Hepatocyte (in vitro differentiated cells): ENCODE measurements at regions not wholly inside any gene's neighbourhood (a gene's known extent, or its start where the extent isn't known, plus 50 kb on each side); places are given as distances from the start of the nearest gene placed in this dataset.

Source experiments
- CTCF ChIP-seq: fragments of 200-600 bp; sonication (generic); IDR thresholded peaks from 2 replicates; pipeline ENCODE4 v1.5.1; 2016; ENCODE audit warnings: antibody characterized with exemption, mild to moderate bottlenecking; ENCODE audit not compliant: poor library complexity
- EZH2 ChIP-seq: fragments of 200-600 bp; sonication (generic); IDR thresholded peaks from 2 replicates; pipeline ENCODE4 v1.6.1; 2016; ENCODE audit warnings: antibody characterized with exemption, mild to moderate bottlenecking, borderline replicate concordance

DNA sequence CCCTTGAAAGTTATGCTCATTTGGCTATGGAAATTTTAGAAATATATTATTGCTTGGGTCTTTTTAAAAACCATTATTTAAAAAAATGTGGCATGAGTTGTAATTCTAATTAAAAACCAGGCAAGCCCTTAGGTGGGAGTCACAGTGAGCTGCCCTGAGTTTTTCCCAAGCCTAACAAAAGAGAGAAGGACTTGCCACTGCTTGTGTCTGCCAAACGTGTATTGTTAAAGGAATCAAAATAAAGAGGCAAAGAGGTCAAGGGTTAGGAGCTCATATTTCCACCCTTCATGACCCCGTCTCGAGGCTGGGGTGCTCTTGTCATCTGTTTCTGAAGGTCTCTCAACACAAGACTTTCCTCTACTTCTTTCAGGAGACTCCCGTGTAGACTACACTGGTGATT, 321.1 kb downstream of the ZIC1 start:
- TF ChIP-seq EZH2 (no peak), CTCF (no peak)
